Psoas muscle (tissue), 7 donors: ENCODE measurements at regions not wholly inside any gene's neighbourhood (a gene's known extent, or its start where the extent isn't known, plus 50 kb on each side); places are given as distances from the start of the nearest gene placed in this dataset.

Source experiments
- ATAC-seq, 4 donors: fragments of 200-7000 bp; cut with Tn5 transposase; one replicate each; pipeline ENCODE4 v1.9.1; 2020; ENCODE audit warnings: moderate library complexity in 3 of 4, mild to moderate bottlenecking in 2 of 4
- DNase-seq, 2 donors: peaks; one replicate each; pipeline ENCODE4 v3.0.0-alpha.2; 2020
- H3K27ac ChIP-seq: fragments of 200-600 bp; one replicate; pipeline ENCODE4 v1.8.0; 2022
- H3K27me3 ChIP-seq, 3 donors: fragments of 200-600 bp in 1 of 3; one replicate each; pipeline versions ENCODE4 v1.6.1 to v1.8.0; 2013 to 2022; ENCODE audit warnings: low read length in 2 of 3, mild to moderate bottlenecking in 2 of 3, moderate library complexity in 1 of 3; ENCODE audit not compliant: insufficient read depth in 3 of 3
- H3K36me3 ChIP-seq, 2 donors: fragments of 200-600 bp in 1 of 2; one replicate each; pipeline versions ENCODE4 v1.6.1 to v1.8.0; 2013 to 2022; ENCODE audit warnings: low read depth in 1 of 2, mild to moderate bottlenecking in 1 of 2, moderate library complexity in 1 of 2; ENCODE audit not compliant: insufficient read depth in 1 of 2
- H3K4me1 ChIP-seq: fragments of 200-600 bp; one replicate; pipeline ENCODE4 v1.8.0; 2022
- H3K4me3 ChIP-seq: fragments of 200-600 bp; one replicate; pipeline ENCODE4 v1.8.0; 2022; ENCODE audit warnings: mild to moderate bottlenecking
- H3K9me3 ChIP-seq: fragments of 200-600 bp; one replicate; pipeline ENCODE4 v1.8.0; 2022
- CTCF ChIP-seq: fragments of 200-600 bp; IDR thresholded peaks from one replicate; pipeline ENCODE4 v1.8.0; 2022; ENCODE audit warnings: antibody characterized with exemption
- WGBS, 3 donors: extraction: QIAGEN DNeasy Blood & Tissue Kit; methylation state at CpG; one replicate each; pipeline versions ENCODE4 v1.1.6 to v1.1.7; 2013; 5-methylcytosine and 5-hydroxymethylcytosine counted together
- intact Hi-C, 2 donors: fragments of 100-400 bp; cut with DNase I; formaldehyde crosslinking; loops; one replicate each; pipeline versions ENCODE4 v1.11.0 to v1.14.2; 2022
- donor health status: healthy with polysubstance abuse.
- donor health status: DM: no; HTN: no; CAD: no; lungs with moderate emphysema.
- donor health status: Bipolar disorder and iron deficiency.
- donor health status: healthy.
- donor health status: DM: yes; HTN: yes; CAD: no.
- donor health status: DM: no; HTN: no; CAD: no.
- donor health status: DM: yes; HTN: yes; CAD: no.

- intact Hi-C loops, result no loop called here
- ATAC-seq, result no peak
- no peak for TF ChIP-seq CTCF
- Histone ChIP-seq H3K9me3 (no peaks in the 10 kb centered on the region), H3K27ac (no peak overlapping the region), H3K4me1 (no peaks in the 10 kb centered on the region), H3K27me3 (no peaks in the 10 kb centered on the region), H3K36me3 (no peaks in the 10 kb centered on the region), H3K4me3 (no peak overlapping the region)
- no peak for DNase-seq
These were observed 862.0 kb upstream of the NEGR1 start for GRCh38 chr1:73144311-73144710.

GRCh38 chr1:73136975-73137374 lies 854.6 kb upstream of the NEGR1 start:
- Histone ChIP-seq H3K4me3 (no peak overlapping the region), H3K27me3 (no peaks in the 10 kb centered on the region), H3K4me1 (no peaks in the 10 kb centered on the region), H3K9me3 (no peaks in the 10 kb centered on the region), H3K36me3 (no peaks in the 10 kb centered on the region), H3K27ac (no peak overlapping the region)
- ATAC-seq, result no peak
- no peak for TF ChIP-seq CTCF
- no peak for DNase-seq
- intact Hi-C loops, result no loop called here

GRCh38 chr1:73106931-73107330 lies 824.6 kb upstream of the NEGR1 start:
- WGBS, 3 donors, result 88 to 96% (median 91%) methylated on average over 2 of the region's 2 CpGs
- Histone ChIP-seq H3K36me3 (no peaks in the 10 kb centered on the region), H3K9me3 (no peaks in the 10 kb centered on the region), H3K27me3 (no peaks in the 10 kb centered on the region), H3K4me1 (no peaks in the 10 kb centered on the region), H3K27ac (no peak overlapping the region), H3K4me3 (no peak overlapping the region)
- ATAC-seq (no peak), DNase-seq (no peak)
- no peak for TF ChIP-seq CTCF
- intact Hi-C loops, result no loop called here

GRCh38 chr1:73105755-73106154 lies 823.4 kb upstream of the NEGR1 start:
- H3K4me3 ChIP-seq, result no peak overlapping the region
- H3K9me3 ChIP-seq, result no peaks in the 10 kb centered on the region
- H3K36me3 ChIP-seq, result no peaks in the 10 kb centered on the region
- H3K27me3 ChIP-seq, result no peaks in the 10 kb centered on the region
- H3K27ac ChIP-seq, result no peak overlapping the region
- DNase-seq (no peak), ATAC-seq (no peak)
- intact Hi-C loops, result no loop called here
- 91 to 94% (median 91%) methylated on average over 16 of the region's 16 CpGs for WGBS, 3 donors
- no peak for TF ChIP-seq CTCF
- H3K4me1 ChIP-seq, result no peaks in the 10 kb centered on the region

- H3K4me3 ChIP-seq, result no peak overlapping the region
- WGBS, 3 donors, result 91 to 97% (median 93%) methylated on average over 8 of the region's 8 CpGs
- H3K9me3 ChIP-seq, result no peaks in the 10 kb centered on the region
- intact Hi-C loops, result no loop called here
- H3K36me3 ChIP-seq, result no peaks in the 10 kb centered on the region
- no peaks in the 10 kb centered on the region for H3K4me1 ChIP-seq
- H3K27me3 ChIP-seq, result no peaks in the 10 kb centered on the region
- ATAC-seq (no peak), DNase-seq (no peak)
- no peak for TF ChIP-seq CTCF
- H3K27ac ChIP-seq, result no peak overlapping the region
These were observed 822.4 kb upstream of the NEGR1 start for GRCh38 chr1:73104749-73105148.
